ENCODE measurements at regions not wholly inside any gene's neighbourhood (a gene's known extent, or its start where the extent isn't known, plus 50 kb on each side); places are given as distances from the start of the nearest gene placed in this dataset.

GRCh38 chr12:107533218-107533617 is 152.4 kb upstream of the PWP1 start:
- no peak for TF ChIP-seq CTCF (IDR thresholded peaks at IDR 0.05)
- no peak for TF ChIP-seq POLR2A (IDR thresholded peaks at IDR 0.05)

Data from esophagus squamous epithelium (tissue), 4 donors.